HFF-Myc (cell line): ENCODE measurements at regions not wholly inside any gene's neighbourhood (a gene's known extent, or its start where the extent isn't known, plus 50 kb on each side); places are given as distances from the start of the nearest gene placed in this dataset.

Experiments
- DNase-seq: peaks from one replicate; pipeline ENCODE4 v3.0.0-alpha.2; 2011; ENCODE audit warnings: low read depth; ENCODE audit errors: extremely low read depth
- H3K4me3 ChIP-seq: replicated peaks from 2 replicates; pipeline ENCODE4 v1.5.1; 2011; ENCODE audit warnings: low read depth, mild to moderate bottlenecking, control low read depth, low read length
- CTCF ChIP-seq: IDR thresholded peaks from 2 replicates; pipeline ENCODE4 v1.5.1; 2012; ENCODE audit warnings: mild to moderate bottlenecking, low read depth, low read length, control low read depth; ENCODE audit errors: missing control alignments

- no peak overlapping the region for H3K4me3 ChIP-seq
- DNase-seq: no peak
- TF ChIP-seq CTCF: no peak
Measured at GRCh38 chrX:45794995-45795337, 594.3 kb upstream of the DIPK2B start.

- no peak for DNase-seq
- no peak for TF ChIP-seq CTCF
Measured at GRCh38 chrX:45794323-45794994, 593.8 kb upstream of the DIPK2B start.

GRCh38 chrX:45788941-45789348 is 588.3 kb upstream of the DIPK2B start:
- DNase-seq: no peak
- H3K4me3 ChIP-seq: no peak overlapping the region
- no peak for TF ChIP-seq CTCF

More at GRCh38 chrX:45794323-45794994, 593.8 kb upstream of the DIPK2B start:
- H3K4me3 ChIP-seq: no peak overlapping the region

GRCh38 chrX:45788315-45788714 is 587.6 kb upstream of the DIPK2B start:
- H3K4me3 ChIP-seq: no peak overlapping the region
- no peak for DNase-seq
- TF ChIP-seq CTCF: no peak

GRCh38 chrX:45784590-45784989 is 583.9 kb upstream of the DIPK2B start:
- DNase-seq: no peak
- no peak for TF ChIP-seq CTCF
- H3K4me3 ChIP-seq: no peak overlapping the region

GRCh38 chrX:45783002-45783401 is 582.3 kb upstream of the DIPK2B start:
- H3K4me3 ChIP-seq: no peak overlapping the region
- DNase-seq: no peak
- no peak for TF ChIP-seq CTCF
